ENCODE measurements at regions not wholly inside any gene's neighbourhood (a gene's known extent, or its start where the extent isn't known, plus 50 kb on each side); places are given as distances from the start of the nearest gene placed in this dataset.

DNA sequence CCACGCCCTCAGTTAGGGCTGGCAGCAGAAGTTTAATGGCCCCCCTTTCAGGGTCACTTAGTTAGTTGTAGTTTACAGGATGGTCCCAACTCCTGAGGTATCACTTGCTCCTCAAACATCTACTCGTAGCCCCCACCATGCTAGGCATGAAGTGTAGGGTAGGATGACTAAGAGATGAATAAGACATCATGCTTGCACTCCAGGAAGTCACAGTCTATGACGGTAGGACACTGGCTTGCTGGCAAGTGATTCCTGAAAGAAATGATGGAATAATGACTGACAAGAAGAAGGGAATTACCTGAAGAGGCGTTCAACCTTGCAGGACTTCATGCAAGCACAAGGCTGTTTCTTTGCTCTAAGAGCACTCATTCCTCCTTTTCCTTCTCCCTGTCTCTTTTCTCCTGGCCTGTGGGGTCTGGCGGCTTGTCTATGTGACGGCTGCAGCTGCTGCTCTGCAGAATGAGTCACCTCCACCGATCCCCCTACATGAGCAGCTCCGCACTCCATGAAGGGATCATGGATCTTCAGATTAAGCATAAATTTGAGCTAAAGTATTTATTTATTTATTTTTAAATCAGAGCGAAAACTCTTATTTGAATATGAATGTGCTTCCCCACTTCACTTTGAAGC, 82.9 kb upstream of the BOC start:
- H3K79me2 ChIP-seq (ENCODE audit: control insufficient read depth in 1 of 2, insufficient read depth in 2 of 2, low read length in 2 of 2) = no peaks in the 10 kb centered on the region
- no peak overlapping the region for H3K18ac ChIP-seq (ENCODE audit: extremely low read depth, low read length)
- no peak overlapping the region for H2BK20ac ChIP-seq (ENCODE audit: low read length)
- H4K91ac ChIP-seq (replicated peaks; ENCODE audit: insufficient read length, low read length) = no peak overlapping the region
- H2BK120ac ChIP-seq (replicated peaks; ENCODE audit: low read depth, low read length) = no peak overlapping the region
- no peaks in the 10 kb centered on the region for H3K23me2 ChIP-seq (ENCODE audit: low read depth, low read length)
- H3K4ac ChIP-seq (replicated peaks; ENCODE audit: insufficient read length, low read depth, low read length) = no peak overlapping the region
- H3K4me3 ChIP-seq (ENCODE audit: extremely low read depth in 1 of 4, insufficient read depth in 2 of 4, low read depth in 3 of 4, low read length in 4 of 4) = no peak overlapping the region
- no peak overlapping the region for H3K23ac ChIP-seq (ENCODE audit: insufficient read length)
- H3K27ac ChIP-seq (ENCODE audit: low read depth, low read length) = no peak overlapping the region
- WGBS, 2 experiments (ENCODE audit: extremely low coverage in 1 of 2, insufficient coverage in 1 of 2, insufficient read length in 1 of 2, insufficient replicate concordance in 2 of 2, low coverage in 1 of 2, low lambda C conversion rate in 2 of 2, missing lambda C conversion rate in 1 of 2) = 83% methylated on average over 9 of the region's 9 CpGs; no CpG with 5 or more reads in 1 of the 2 experiments
- H3K79me1 ChIP-seq (ENCODE audit: low read depth, low read length) = no peaks in the 10 kb centered on the region
- H2BK12ac ChIP-seq (ENCODE audit: low read depth, low read length) = no peak overlapping the region
- H3K4me2 ChIP-seq (ENCODE audit: insufficient read depth in 1 of 2, low read depth in 2 of 2, low read length in 2 of 2) = no peak overlapping the region
- H3K9me3 ChIP-seq (ENCODE audit: insufficient read depth in 2 of 2, low read depth in 1 of 2, low read length in 1 of 2) = no peaks in the 10 kb centered on the region
- no peaks in the 10 kb centered on the region for H3K36me3 ChIP-seq (ENCODE audit: control insufficient read depth in 2 of 4, insufficient read depth in 4 of 4, low read length in 3 of 4)
- H3K27me3 ChIP-seq (replicated peaks in 1 of 4; ENCODE audit: control insufficient read depth in 3 of 4, extremely low read depth in 1 of 4, insufficient read depth in 3 of 4, low read length in 3 of 4) = no peaks in the 10 kb centered on the region
- no peak overlapping the region for H3K9ac ChIP-seq (replicated peaks in 1 of 4; ENCODE audit: extremely low read depth in 1 of 4, low read depth in 3 of 4, low read length in 3 of 4)
- ChIA-PET POLR2A (ENCODE audit: partially characterized antibody) (no interaction called here), CTCF (ENCODE audit: partially characterized antibody) (interaction anchor here (0.9 to 4.2 kb wide), 7 partner anchors 21 to 160 kb away, joined by 3 to 21 read pairs (median 3); no protein-coding TSS in a partner anchor)
- no peak overlapping the region for H2BK5ac ChIP-seq (ENCODE audit: low read depth, low read length)
- no peak for DNase-seq (ENCODE audit: low read depth in 1 of 2, low spot score in 2 of 2)
- no peak overlapping the region for H3K14ac ChIP-seq (ENCODE audit: insufficient read length)
- no peak overlapping the region for H3K56ac ChIP-seq (replicated peaks; ENCODE audit: insufficient read length, low read depth, low read length)
- no peak overlapping the region for H4K8ac ChIP-seq (ENCODE audit: extremely low read depth, insufficient read depth, low read length)
- no peak overlapping the region for H2AK5ac ChIP-seq (ENCODE audit: low read depth, low read length)
- no peak for FAIRE-seq
- H2BK15ac ChIP-seq (ENCODE audit: low read length) = no peak overlapping the region
- H2AFZ ChIP-seq (ENCODE audit: low read length) = no peak overlapping the region
- no peak overlapping the region for H4K5ac ChIP-seq (ENCODE audit: insufficient read length, low read depth, low read length)
- no peaks in the 10 kb centered on the region for H3K4me1 ChIP-seq (replicated peaks in 1 of 4; ENCODE audit: control insufficient read depth in 3 of 4, insufficient read depth in 4 of 4, low read length in 3 of 4)
- no peaks in the 10 kb centered on the region for H4K20me1 ChIP-seq (replicated peaks in 1 of 2; ENCODE audit: control insufficient read depth in 1 of 2, insufficient read depth in 2 of 2, low read length in 2 of 2)
- no peak for TF ChIP-seq RFX5 (IDR thresholded peaks at IDR 0.05; ENCODE audit: borderline replicate concordance, low read depth, low read length)
- no peak for TF ChIP-seq CBX5 (IDR thresholded peaks at IDR 0.05; ENCODE audit: low read depth, low read length)
- TF ChIP-seq FOSL1 (IDR thresholded peaks at IDR 0.05; ENCODE audit: insufficient read depth, low read depth, low read length) = no peak
- no peak for TF ChIP-seq KDM5A (IDR thresholded peaks at IDR 0.05; ENCODE audit: low read length)
- TF ChIP-seq, protein P1, sequence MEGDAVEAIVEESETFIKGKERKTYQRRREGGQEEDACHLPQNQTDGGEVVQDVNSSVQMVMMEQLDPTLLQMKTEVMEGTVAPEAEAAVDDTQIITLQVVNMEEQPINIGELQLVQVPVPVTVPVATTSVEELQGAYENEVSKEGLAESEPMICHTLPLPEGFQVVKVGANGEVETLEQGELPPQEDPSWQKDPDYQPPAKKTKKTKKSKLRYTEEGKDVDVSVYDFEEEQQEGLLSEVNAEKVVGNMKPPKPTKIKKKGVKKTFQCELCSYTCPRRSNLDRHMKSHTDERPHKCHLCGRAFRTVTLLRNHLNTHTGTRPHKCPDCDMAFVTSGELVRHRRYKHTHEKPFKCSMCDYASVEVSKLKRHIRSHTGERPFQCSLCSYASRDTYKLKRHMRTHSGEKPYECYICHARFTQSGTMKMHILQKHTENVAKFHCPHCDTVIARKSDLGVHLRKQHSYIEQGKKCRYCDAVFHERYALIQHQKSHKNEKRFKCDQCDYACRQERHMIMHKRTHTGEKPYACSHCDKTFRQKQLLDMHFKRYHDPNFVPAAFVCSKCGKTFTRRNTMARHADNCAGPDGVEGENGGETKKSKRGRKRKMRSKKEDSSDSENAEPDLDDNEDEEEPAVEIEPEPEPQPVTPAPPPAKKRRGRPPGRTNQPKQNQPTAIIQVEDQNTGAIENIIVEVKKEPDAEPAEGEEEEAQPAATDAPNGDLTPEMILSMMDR (IDR thresholded peaks at IDR 0.05; ENCODE audit: control extremely low read depth in 1 of 3, insufficient read depth in 1 of 3, low read depth in 1 of 3, low read length in 3 of 3) = no peak
- TF ChIP-seq POLR2AphosphoS5 (IDR thresholded peaks at IDR 0.05; ENCODE audit: low read depth, low read length) = no peak
- TF ChIP-seq RAD21 (IDR thresholded peaks at IDR 0.05 in 1 of 2, conservative IDR thresholded peaks at IDR 0.05 in 1 of 2; ENCODE audit: low read depth in 2 of 2, low read length in 2 of 2) = no peak
- TF ChIP-seq SRF (IDR thresholded peaks at IDR 0.05; ENCODE audit: low read depth, low read length) = no peak
- no peak for TF ChIP-seq HDAC6 (IDR thresholded peaks at IDR 0.05; ENCODE audit: low read depth, low read length)
- TF ChIP-seq YY1 (IDR thresholded peaks at IDR 0.05; ENCODE audit: low read depth, low read length) = no peak
- no peak for TF ChIP-seq BACH1 (IDR thresholded peaks at IDR 0.05; ENCODE audit: low read length)
- no peak for TF ChIP-seq EZH2 (IDR thresholded peaks at IDR 0.05; ENCODE audit: low read depth, low read length, severe bottlenecking)
